ENCODE measurements at regions not wholly inside any gene's neighbourhood (a gene's known extent, or its start where the extent isn't known, plus 50 kb on each side); places are given as distances from the start of the nearest gene placed in this dataset.

DNA sequence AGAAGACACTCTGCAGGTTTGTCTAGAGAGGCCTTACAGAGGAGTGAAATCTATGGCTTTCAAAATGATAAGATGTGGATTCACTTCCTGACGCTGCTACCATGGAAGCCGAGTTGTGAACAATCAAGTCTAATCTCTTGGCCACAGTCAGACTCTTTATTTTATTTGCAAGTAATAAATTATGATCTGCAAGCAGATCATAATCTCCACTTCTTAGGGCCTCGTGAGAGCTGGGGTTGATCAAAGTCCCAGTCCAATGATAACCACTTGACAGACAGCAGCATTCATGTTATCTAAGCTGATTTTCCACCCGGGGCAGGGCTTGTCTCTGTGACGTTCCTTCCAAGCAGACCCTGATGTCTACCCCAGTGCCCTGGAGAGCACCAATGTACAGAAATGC is 776.4 kb upstream of the AUTS2 start:
- Histone ChIP-seq H4K20me1 (ENCODE audit: insufficient read depth, low read length, poor library complexity, severe bottlenecking) (no peaks in the 10 kb centered on the region), H3F3A (ENCODE audit: low read depth) (no peaks in the 10 kb centered on the region), H3K4me2 (ENCODE audit: low read depth, low read length, poor library complexity, severe bottlenecking) (no peak overlapping the region), H3K4me3 (ENCODE audit: low read length, poor library complexity, severe bottlenecking) (no peak overlapping the region), H3K4me1 (ENCODE audit: insufficient read depth, low read length, poor library complexity, severe bottlenecking) (no peaks in the 10 kb centered on the region), H3K27me3 (ENCODE audit: insufficient read depth, low read length, poor library complexity, severe bottlenecking) (no peaks in the 10 kb centered on the region), H3K79me2 (ENCODE audit: insufficient read depth, low read length) (no peaks in the 10 kb centered on the region), H3K9me2 (replicated peaks; ENCODE audit: low read depth, low read length) (no peaks in the 10 kb centered on the region), H3K9ac (ENCODE audit: low read depth, low read length, poor library complexity, severe bottlenecking) (no peak overlapping the region), H2AFZ (ENCODE audit: low read length) (no peak overlapping the region), H3K9me3 (ENCODE audit: insufficient read depth, low read depth, low read length) (no peaks in the 10 kb centered on the region; the same call in 1 of the 2 replicates), H3K36me3 (ENCODE audit: insufficient read depth, low read length) (no peaks in the 10 kb centered on the region)
- no peak for TF ChIP-seq EZH2phosphoT487 (IDR thresholded peaks at IDR 0.05; ENCODE audit: borderline replicate concordance)
- TF ChIP-seq CTCF (conservative IDR thresholded peaks at IDR 0.05; ENCODE audit: low read length) = no peak

DNA sequence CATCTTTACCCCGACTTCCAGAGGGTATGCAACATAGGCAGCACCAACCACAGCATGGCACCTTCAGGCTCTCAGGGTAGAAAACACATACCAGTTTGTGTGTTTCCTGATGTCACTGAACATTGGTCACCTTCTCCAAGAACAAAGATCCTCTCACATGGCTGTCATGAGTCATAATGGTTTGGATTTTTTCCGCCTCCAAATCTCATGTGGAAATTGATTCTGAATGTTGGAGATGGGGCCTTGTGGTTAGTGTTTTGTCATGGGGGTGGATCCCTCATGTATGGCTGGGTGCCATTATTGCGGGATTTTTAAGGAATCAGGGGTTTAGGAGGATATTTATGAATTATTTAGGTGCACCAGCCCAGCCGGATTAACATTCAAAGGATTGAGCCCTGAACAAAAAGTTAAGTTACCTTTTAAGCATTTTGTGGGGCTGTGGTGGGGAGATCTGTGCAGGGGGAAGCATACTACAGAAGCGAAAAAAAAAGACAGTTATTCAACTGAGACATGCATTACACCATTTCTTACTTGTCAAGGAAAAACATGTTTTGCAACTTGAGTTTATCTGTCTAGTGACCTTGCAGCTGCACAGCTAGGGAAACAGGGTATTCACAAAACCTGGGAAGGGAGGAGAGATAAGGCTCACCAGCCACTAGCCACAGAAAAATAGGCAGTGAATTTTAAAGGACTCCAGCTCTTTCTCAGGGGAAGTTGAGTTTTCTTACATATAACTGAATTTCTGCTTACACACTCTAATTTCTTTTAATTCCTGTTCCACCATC is 774.1 kb upstream of the AUTS2 start:
- Histone ChIP-seq H3K9ac (ENCODE audit: low read depth, low read length, poor library complexity, severe bottlenecking) (no peak overlapping the region), H3K4me2 (ENCODE audit: low read depth, low read length, poor library complexity, severe bottlenecking) (no peak overlapping the region), H3K27me3 (ENCODE audit: insufficient read depth, low read length, poor library complexity, severe bottlenecking) (no peaks in the 10 kb centered on the region), H3K4me1 (ENCODE audit: insufficient read depth, low read length, poor library complexity, severe bottlenecking) (no peaks in the 10 kb centered on the region), H4K20me1 (ENCODE audit: insufficient read depth, low read length, poor library complexity, severe bottlenecking) (no peaks in the 10 kb centered on the region), H3K79me2 (ENCODE audit: insufficient read depth, low read length) (no peaks in the 10 kb centered on the region), H2AFZ (ENCODE audit: low read length) (no peak overlapping the region), H3F3A (ENCODE audit: low read depth) (no peaks in the 10 kb centered on the region), H3K9me2 (replicated peaks; ENCODE audit: low read depth, low read length) (no peaks in the 10 kb centered on the region), H3K9me3 (ENCODE audit: insufficient read depth, low read depth, low read length) (no peaks in the 10 kb centered on the region), H3K4me3 (ENCODE audit: low read length, poor library complexity, severe bottlenecking) (no peak overlapping the region), H3K36me3 (ENCODE audit: insufficient read depth, low read length) (no peaks in the 10 kb centered on the region)
- TF ChIP-seq EZH2phosphoT487 (IDR thresholded peaks at IDR 0.05; ENCODE audit: borderline replicate concordance) (no peak), CTCF (conservative IDR thresholded peaks at IDR 0.05; ENCODE audit: low read length) (no peak)

DNA sequence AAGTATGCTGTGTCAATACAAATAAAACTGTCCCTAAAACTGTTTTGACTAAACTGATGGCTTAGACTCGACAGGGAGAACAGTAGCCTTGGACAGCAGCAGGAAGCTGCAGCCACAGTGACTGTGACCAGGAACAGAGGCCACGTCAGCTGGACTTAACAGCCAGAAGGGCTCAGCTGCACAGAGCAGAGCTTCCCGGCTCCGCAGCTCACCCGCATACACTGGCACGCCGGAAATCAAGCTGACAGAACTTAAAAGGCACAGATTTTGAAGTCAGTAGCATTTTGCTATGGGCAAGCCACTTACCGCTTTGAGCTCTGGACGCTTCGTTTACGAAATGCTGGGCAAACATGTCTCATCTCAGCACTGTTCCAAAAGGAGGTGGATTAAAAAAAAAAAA is 769.7 kb upstream of the AUTS2 start:
- H3K4me1 ChIP-seq (ENCODE audit: insufficient read depth, low read length, poor library complexity, severe bottlenecking) = no peaks in the 10 kb centered on the region
- no peak for TF ChIP-seq EZH2phosphoT487 (IDR thresholded peaks at IDR 0.05; ENCODE audit: borderline replicate concordance)
- no peak for TF ChIP-seq CTCF (conservative IDR thresholded peaks at IDR 0.05; ENCODE audit: low read length)
- no peak overlapping the region for H3K4me3 ChIP-seq (ENCODE audit: low read length, poor library complexity, severe bottlenecking)
- no peaks in the 10 kb centered on the region; the same call in 1 of the 2 replicates for H3K9me3 ChIP-seq (ENCODE audit: insufficient read depth, low read depth, low read length)
- H3K79me2 ChIP-seq (ENCODE audit: insufficient read depth, low read length) = no peaks in the 10 kb centered on the region
- no peaks in the 10 kb centered on the region for H3K9me2 ChIP-seq (replicated peaks; ENCODE audit: low read depth, low read length)
- H3K36me3 ChIP-seq (ENCODE audit: insufficient read depth, low read length) = no peaks in the 10 kb centered on the region
- H3K27me3 ChIP-seq (ENCODE audit: insufficient read depth, low read length, poor library complexity, severe bottlenecking) = no peaks in the 10 kb centered on the region
- no peak overlapping the region for H3K9ac ChIP-seq (ENCODE audit: low read depth, low read length, poor library complexity, severe bottlenecking)
- H3F3A ChIP-seq (ENCODE audit: low read depth) = no peaks in the 10 kb centered on the region
- H2AFZ ChIP-seq (ENCODE audit: low read length) = no peak overlapping the region
- no peak overlapping the region for H3K4me2 ChIP-seq (ENCODE audit: low read depth, low read length, poor library complexity, severe bottlenecking)
- H4K20me1 ChIP-seq (ENCODE audit: insufficient read depth, low read length, poor library complexity, severe bottlenecking) = no peaks in the 10 kb centered on the region
